CD4-positive, alpha-beta memory T cell (primary cell): ENCODE measurements at regions not wholly inside any gene's neighbourhood (a gene's known extent, or its start where the extent isn't known, plus 50 kb on each side); places are given as distances from the start of the nearest gene placed in this dataset.
"Not testable (repeated sequence)": the region's sequence is repeated elsewhere in the genome, so short reads cannot be mapped to it uniquely, and the experiment has no call there.

Experiments used
- CTCF ChIA-PET: fragments of 350-600 bp; sonication (Branson Sonifier 250); formaldehyde crosslinking; loops from one replicate; lab custom pipeline; 2021; ENCODE audit warnings: inconsistent platforms; ENCODE audit not compliant: partially characterized antibody; lab: Charles Lee
- POLR2A ChIA-PET: fragments of 350-600 bp; sonication (Branson Sonifier 250); formaldehyde crosslinking; loops from one replicate; lab custom pipeline; 2021; ENCODE audit not compliant: partially characterized antibody; lab: Charles Lee
- DNase-seq, 5 donors: peaks; one replicate each; pipeline versions ENCODE4 v3.0.0 to v3.0.0-alpha.2; 2020 to 2022; ENCODE audit warnings: mixed read lengths in 1 of 5
- H3K27ac ChIP-seq: one replicate; pipeline ENCODE4 v1.7.0; 2013; ENCODE audit warnings: low read depth, low read length
- H3K27me3 ChIP-seq: 2 replicates; pipeline ENCODE4 v1.7.0; 2013; ENCODE audit warnings: mild to moderate bottlenecking, low read length, moderate library complexity; ENCODE audit not compliant: insufficient read depth
- H3K36me3 ChIP-seq: 2 replicates; pipeline ENCODE4 v1.7.0; 2013; ENCODE audit warnings: mild to moderate bottlenecking, low read length, moderate library complexity; ENCODE audit not compliant: insufficient read depth
- H3K4me1 ChIP-seq: 2 replicates; pipeline ENCODE4 v1.7.0; 2013; ENCODE audit warnings: mild to moderate bottlenecking, low read length, moderate library complexity; ENCODE audit not compliant: insufficient read depth
- H3K4me3 ChIP-seq, 2 donors: one replicate each; pipeline ENCODE4 v1.7.0; 2013; ENCODE audit warnings: low read length in 2 of 2, mild to moderate bottlenecking in 1 of 2
- H3K9me3 ChIP-seq, 2 donors: one replicate each; pipeline ENCODE4 v1.7.0; 2013; ENCODE audit warnings: low read length in 2 of 2, control low read depth in 1 of 2; ENCODE audit not compliant: control insufficient read depth in 1 of 2
- H3K27ac Mint-ChIP-seq, 7 donors: one replicate each; pipeline ENCODE4 v1.8.0; 2020 to 2021; ENCODE audit warnings: mixed read lengths in 7 of 7, mild to moderate bottlenecking in 6 of 7, inconsistent platforms in 3 of 7, moderate library complexity in 3 of 7
- H3K27me3 Mint-ChIP-seq, 2 donors: one replicate each; pipeline ENCODE4 v1.8.0; 2020 to 2021; ENCODE audit warnings: mixed read lengths in 2 of 2
- H3K36me3 Mint-ChIP-seq, 2 donors: one replicate each; pipeline ENCODE4 v1.8.0; 2020 to 2021; ENCODE audit warnings: mixed read lengths in 2 of 2, inconsistent platforms in 1 of 2, mild to moderate bottlenecking in 1 of 2
- H3K4me1 Mint-ChIP-seq, 4 donors: one replicate each; pipeline ENCODE4 v1.8.0; 2020 to 2021; ENCODE audit warnings: mixed read lengths in 4 of 4, mild to moderate bottlenecking in 1 of 4
- H3K4me3 Mint-ChIP-seq, 8 donors: one replicate each; pipeline ENCODE4 v1.8.0; 2020 to 2021; ENCODE audit warnings: mixed read lengths in 8 of 8, mild to moderate bottlenecking in 7 of 8, moderate library complexity in 6 of 8, inconsistent platforms in 3 of 8
- H3K9me3 Mint-ChIP-seq, 8 donors: one replicate each; pipeline ENCODE4 v1.8.0; 2020 to 2021; ENCODE audit warnings: mixed read lengths in 8 of 8, mild to moderate bottlenecking in 5 of 8, inconsistent platforms in 3 of 8, moderate library complexity in 1 of 8
- intact Hi-C: fragments of 100-400 bp; cut with micrococcal nuclease; formaldehyde crosslinking; loops from one replicate; pipeline ENCODE4 v1.15.1; 2023

- H3K4me3 ChIP-seq, result no peak overlapping the region
- intact Hi-C loops, result no loop called here
- Mint-ChIP-seq H3K4me1 (no peaks in the 10 kb centered on the region), H3K9me3 (no peaks in the 10 kb centered on the region), H3K4me3 (no peak overlapping the region), H3K27me3 (no peaks in the 10 kb centered on the region), H3K36me3 (no peaks in the 10 kb centered on the region), H3K27ac (peak overlapping the region in 1 of 7 donors; percentile 32)
- no peak for DNase-seq
- no peaks in the 10 kb centered on the region for H3K4me1 ChIP-seq
- H3K9me3 ChIP-seq, result no peaks in the 10 kb centered on the region
- no peaks in the 10 kb centered on the region for H3K36me3 ChIP-seq
- H3K27me3 ChIP-seq, result no peaks in the 10 kb centered on the region
- ChIA-PET POLR2A (no interaction called here), CTCF (no interaction called here)
- H3K27ac ChIP-seq, result no peak overlapping the region
Measured at GRCh38 chr4:148664636-148665035, 222.4 kb upstream of the NR3C2 start.

DNA sequence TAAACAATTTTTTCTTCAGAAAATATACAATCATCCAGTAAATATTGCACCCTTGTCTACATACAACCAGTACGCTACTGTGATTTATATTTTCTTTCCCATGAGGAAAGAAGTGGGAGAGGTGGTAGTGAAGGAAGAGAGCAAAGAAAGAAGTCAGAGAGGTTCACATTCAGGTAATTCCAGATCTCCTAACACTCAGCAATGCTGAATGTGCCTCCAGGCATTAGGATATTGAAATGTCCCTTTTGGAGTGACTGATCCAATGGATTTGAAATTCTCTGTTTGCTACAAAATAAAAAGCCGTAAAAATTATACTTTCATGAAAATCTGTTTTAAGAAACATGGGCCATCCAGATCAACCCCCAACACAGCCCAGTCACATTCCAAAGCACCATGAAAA is 211.9 kb upstream of the NR3C2 start:
- H3K4me1 Mint-ChIP-seq, result no peaks in the 10 kb centered on the region
- Histone ChIP-seq H3K4me1 (no peaks in the 10 kb centered on the region), H3K36me3 (no peaks in the 10 kb centered on the region), H3K9me3 (no peaks in the 10 kb centered on the region), H3K27me3 (no peaks in the 10 kb centered on the region), H3K27ac (no peak overlapping the region), H3K4me3 (no peak overlapping the region)
- DNase-seq, result no peak
- H3K4me3 Mint-ChIP-seq, result no peak overlapping the region
- H3K9me3 Mint-ChIP-seq, result no peaks in the 10 kb centered on the region
- H3K36me3 Mint-ChIP-seq, result no peaks in the 10 kb centered on the region
- POLR2A ChIA-PET, result no interaction called here
- CTCF ChIA-PET, result no interaction called here
- H3K27me3 Mint-ChIP-seq, result no peaks in the 10 kb centered on the region
- intact Hi-C loops, result no loop called here
- H3K27ac Mint-ChIP-seq, result no peak overlapping the region

DNA sequence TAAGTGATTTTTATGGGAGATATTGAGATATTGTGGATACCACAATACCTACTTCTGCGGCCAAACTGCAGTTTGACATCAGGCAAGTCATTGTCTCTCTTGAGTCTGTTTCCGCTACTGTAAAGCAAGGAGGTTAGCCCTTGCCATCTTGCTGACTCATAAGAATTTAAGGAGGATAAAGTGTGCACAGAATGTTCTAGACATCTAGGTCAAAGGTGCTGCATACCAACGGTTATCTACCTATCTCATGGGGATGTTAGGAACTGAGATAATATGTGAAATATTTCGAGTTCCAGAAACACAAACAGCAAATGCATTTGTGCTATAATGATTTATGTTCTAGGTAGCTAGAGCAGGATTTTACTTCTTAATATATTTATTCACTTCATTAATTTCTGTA is 211.5 kb upstream of the NR3C2 start:
- DNase-seq, result no peak
- H3K27ac ChIP-seq, result no peak overlapping the region
- H3K4me1 Mint-ChIP-seq, result no peaks in the 10 kb centered on the region
- H3K4me1 ChIP-seq, result no peaks in the 10 kb centered on the region
- H3K27me3 Mint-ChIP-seq, result no peaks in the 10 kb centered on the region
- H3K27ac Mint-ChIP-seq, result no peak overlapping the region
- H3K27me3 ChIP-seq, result no peaks in the 10 kb centered on the region
- H3K36me3 Mint-ChIP-seq, result no peaks in the 10 kb centered on the region
- intact Hi-C loops, result no loop called here
- ChIA-PET CTCF (no interaction called here), POLR2A (no interaction called here)
- no peaks in the 10 kb centered on the region for H3K9me3 ChIP-seq
- H3K4me3 ChIP-seq, result no peak overlapping the region
- H3K4me3 Mint-ChIP-seq, result no peak overlapping the region
- no peaks in the 10 kb centered on the region for H3K9me3 Mint-ChIP-seq
- H3K36me3 ChIP-seq, result no peaks in the 10 kb centered on the region

GRCh38 chr4:148651991-148652390 is 209.8 kb upstream of the NR3C2 start:
- ChIA-PET CTCF (no interaction called here), POLR2A (no interaction called here)
- Histone ChIP-seq H3K9me3 (no peaks in the 10 kb centered on the region), H3K4me3 (no peak overlapping the region), H3K4me1 (no peaks in the 10 kb centered on the region), H3K27ac (no peak overlapping the region), H3K36me3 (no peaks in the 10 kb centered on the region), H3K27me3 (no peaks in the 10 kb centered on the region)
- H3K4me3 Mint-ChIP-seq, result no peak overlapping the region
- intact Hi-C loops, result no loop called here
- H3K27me3 Mint-ChIP-seq, result no peaks in the 10 kb centered on the region
- no peaks in the 10 kb centered on the region for H3K36me3 Mint-ChIP-seq
- H3K4me1 Mint-ChIP-seq, result no peaks in the 10 kb centered on the region
- H3K27ac Mint-ChIP-seq, result no peak overlapping the region
- DNase-seq, result no peak
- H3K9me3 Mint-ChIP-seq, result no peaks in the 10 kb centered on the region

DNA sequence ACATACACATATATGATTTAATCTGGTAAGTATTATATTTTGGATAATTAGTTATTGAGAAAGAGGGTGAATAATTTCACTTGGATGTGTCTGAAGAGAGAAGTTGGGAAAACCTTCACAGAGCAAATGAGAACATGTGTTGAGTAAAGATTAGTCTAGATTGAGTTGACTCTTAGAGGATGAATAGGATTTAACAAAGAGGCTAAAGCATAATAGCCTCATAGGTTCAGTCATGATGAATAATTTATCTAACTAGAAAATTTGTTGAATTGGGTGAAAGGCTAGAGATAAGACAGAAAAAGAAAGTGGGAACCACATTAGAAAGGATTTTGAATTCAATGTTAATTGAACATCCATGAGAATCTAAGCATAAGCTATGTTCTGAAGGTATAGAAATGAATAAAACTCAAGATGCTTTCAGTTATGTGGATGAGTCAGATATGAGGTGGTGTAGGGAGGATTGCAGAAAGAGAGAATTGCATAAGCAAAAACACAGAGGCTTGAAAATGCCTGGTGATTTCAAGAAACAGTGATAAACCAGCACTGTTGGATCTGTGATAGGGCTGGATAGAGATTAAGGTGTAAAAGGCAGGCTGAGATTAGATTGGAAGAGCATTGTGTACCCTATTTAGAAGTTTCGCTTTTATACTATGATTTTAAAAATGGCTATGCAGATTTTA is 207.6 kb upstream of the NR3C2 start:
- no peak for DNase-seq
- ChIA-PET POLR2A (no interaction called here), CTCF (no interaction called here)
- Mint-ChIP-seq H3K4me3 (no peak overlapping the region), H3K4me1 (no peaks in the 10 kb centered on the region), H3K36me3 (no peaks in the 10 kb centered on the region), H3K9me3 (no peaks in the 10 kb centered on the region), H3K27ac (no peak overlapping the region), H3K27me3 (no peaks in the 10 kb centered on the region)
- H3K27me3 ChIP-seq, result no peaks in the 10 kb centered on the region
- H3K9me3 ChIP-seq, result no peaks in the 10 kb centered on the region
- H3K4me1 ChIP-seq, result no peaks in the 10 kb centered on the region
- no peak overlapping the region for H3K27ac ChIP-seq
- intact Hi-C loops, result no loop called here
- H3K4me3 ChIP-seq, result no peak overlapping the region
- H3K36me3 ChIP-seq, result no peaks in the 10 kb centered on the region

DNA sequence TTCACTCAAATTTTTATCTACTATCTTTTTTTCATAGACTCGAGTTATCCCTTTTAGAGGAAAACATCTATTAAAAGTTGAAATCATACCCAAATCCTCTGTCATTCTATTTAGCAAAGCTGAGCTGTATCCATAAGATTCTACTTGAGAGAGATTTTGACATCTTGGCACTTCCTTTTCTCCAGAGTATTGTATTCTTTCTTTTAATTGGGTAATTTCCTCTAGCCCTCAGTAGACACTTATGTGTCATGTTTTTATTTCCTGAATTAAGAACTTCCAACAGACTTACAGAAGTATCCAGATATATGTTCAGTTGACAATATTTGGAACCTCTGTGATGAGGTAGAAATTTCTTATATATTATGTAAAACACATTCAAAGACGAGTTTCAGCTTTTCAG is 201.6 kb upstream of the NR3C2 start:
- Histone ChIP-seq H3K27me3 (no peaks in the 10 kb centered on the region), H3K4me3 (no peak overlapping the region), H3K27ac (no peak overlapping the region), H3K9me3 (no peaks in the 10 kb centered on the region), H3K4me1 (no peaks in the 10 kb centered on the region), H3K36me3 (no peaks in the 10 kb centered on the region)
- no peak for DNase-seq
- intact Hi-C loops, result no loop called here
- H3K4me1 Mint-ChIP-seq, result no peaks in the 10 kb centered on the region
- no peaks in the 10 kb centered on the region for H3K36me3 Mint-ChIP-seq
- no peak overlapping the region for H3K4me3 Mint-ChIP-seq
- POLR2A ChIA-PET, result no interaction called here
- no peak overlapping the region for H3K27ac Mint-ChIP-seq
- CTCF ChIA-PET, result no interaction called here
- peaks cover 0 to 1% of the 10 kb centered on the region in 2 donors for H3K27me3 Mint-ChIP-seq
- peaks cover 0 to 8% (median 4%) of the 10 kb centered on the region in 8 donors for H3K9me3 Mint-ChIP-seq

DNA sequence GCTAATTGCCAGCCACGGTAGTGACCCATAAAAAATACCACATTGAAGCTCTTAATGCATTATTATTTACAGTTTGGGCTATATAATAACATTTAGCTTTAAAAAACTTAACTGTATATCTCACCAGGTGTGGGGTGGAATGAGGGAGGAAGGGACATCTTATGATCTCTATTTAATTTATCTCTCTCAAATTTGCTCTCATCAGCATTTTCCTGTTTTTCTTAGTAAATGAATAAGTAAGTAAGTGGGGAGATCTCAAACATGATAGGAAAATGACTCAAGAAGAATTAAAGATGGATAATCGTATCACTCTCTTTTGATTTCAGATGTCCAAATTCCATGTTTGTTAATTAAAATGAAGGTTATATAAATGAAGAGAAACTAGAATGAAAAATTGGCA is 200.7 kb upstream of the NR3C2 start:
- intact Hi-C loops, result no loop called here
- no peaks in the 10 kb centered on the region for H3K36me3 Mint-ChIP-seq
- CTCF ChIA-PET, result no interaction called here
- no peak overlapping the region for H3K4me3 ChIP-seq
- H3K27me3 ChIP-seq, result no peaks in the 10 kb centered on the region
- POLR2A ChIA-PET, result no interaction called here
- no peak overlapping the region for H3K27ac Mint-ChIP-seq
- H3K36me3 ChIP-seq, result no peaks in the 10 kb centered on the region
- peaks cover 2 to 16% (median 11%) of the 10 kb centered on the region in 8 donors for H3K9me3 Mint-ChIP-seq
- H3K4me1 Mint-ChIP-seq, result no peaks in the 10 kb centered on the region
- H3K9me3 ChIP-seq, result no peaks in the 10 kb centered on the region
- no peaks in the 10 kb centered on the region for H3K4me1 ChIP-seq
- DNase-seq, result no peak
- H3K4me3 Mint-ChIP-seq, result no peak overlapping the region
- no peak overlapping the region for H3K27ac ChIP-seq
- peaks cover 0 to 1% of the 10 kb centered on the region in 2 donors for H3K27me3 Mint-ChIP-seq

DNA sequence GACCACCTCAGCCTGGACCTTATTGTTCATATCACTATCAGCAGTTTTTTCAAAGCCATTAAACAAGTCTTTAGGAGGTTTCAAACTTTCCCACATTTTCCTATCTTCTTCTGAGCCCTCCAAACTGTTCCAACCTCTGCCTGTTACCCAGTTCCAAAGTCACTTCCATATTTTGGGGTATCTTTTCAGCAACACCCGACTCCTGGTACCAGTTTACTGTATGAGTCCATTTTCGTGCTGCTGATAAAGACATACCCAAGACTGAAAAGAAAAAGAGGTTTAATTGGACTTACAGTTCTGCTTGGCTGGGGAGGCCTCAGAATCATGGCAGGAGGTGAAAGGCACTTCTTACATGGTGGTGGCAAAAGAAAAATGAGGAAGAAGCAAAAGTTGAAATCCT is 195.9 kb upstream of the NR3C2 start:
- H3K4me1 Mint-ChIP-seq, H3K4me3 ChIP-seq, H3K4me1 ChIP-seq, H3K27me3 Mint-ChIP-seq, POLR2A ChIA-PET, DNase-seq, H3K36me3 Mint-ChIP-seq, H3K9me3 ChIP-seq, H3K27me3 ChIP-seq, H3K27ac Mint-ChIP-seq, CTCF ChIA-PET, H3K4me3 Mint-ChIP-seq, H3K36me3 ChIP-seq, H3K27ac ChIP-seq, intact Hi-C loops: not testable (repeated sequence)
- peaks cover 2 to 43% (median 37%) of the 10 kb centered on the region in 8 donors for H3K9me3 Mint-ChIP-seq
